ENCODE measurements at regions not wholly inside any gene's neighbourhood (a gene's known extent, or its start where the extent isn't known, plus 50 kb on each side); places are given as distances from the start of the nearest gene placed in this dataset.

GRCh38 chr2:239905884-239906654, 119.1 kb downstream of the NDUFA10 start:
- no peak for DNase-seq

DNA sequence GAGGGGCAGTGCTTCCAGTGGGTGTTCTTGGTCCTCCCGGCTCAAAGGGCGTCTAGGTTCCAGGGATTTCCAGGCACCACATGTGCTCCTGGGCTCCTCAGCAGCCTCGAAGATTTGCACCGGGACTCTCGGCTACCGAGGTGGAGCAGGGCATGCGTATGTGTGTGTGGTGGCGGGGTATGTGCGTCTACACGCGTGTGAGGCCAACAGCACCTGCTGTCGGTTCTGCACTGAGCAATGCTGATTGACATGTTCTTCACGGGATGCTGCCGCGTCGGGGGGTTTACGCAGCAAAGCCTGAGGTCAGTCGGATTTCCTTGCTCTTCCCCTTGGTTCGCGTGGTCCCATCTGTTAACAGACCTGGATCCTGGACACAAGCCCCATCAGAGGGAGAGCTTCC, 119.8 kb downstream of the NDUFA10 start:
- DNase-seq: no peak

DNA sequence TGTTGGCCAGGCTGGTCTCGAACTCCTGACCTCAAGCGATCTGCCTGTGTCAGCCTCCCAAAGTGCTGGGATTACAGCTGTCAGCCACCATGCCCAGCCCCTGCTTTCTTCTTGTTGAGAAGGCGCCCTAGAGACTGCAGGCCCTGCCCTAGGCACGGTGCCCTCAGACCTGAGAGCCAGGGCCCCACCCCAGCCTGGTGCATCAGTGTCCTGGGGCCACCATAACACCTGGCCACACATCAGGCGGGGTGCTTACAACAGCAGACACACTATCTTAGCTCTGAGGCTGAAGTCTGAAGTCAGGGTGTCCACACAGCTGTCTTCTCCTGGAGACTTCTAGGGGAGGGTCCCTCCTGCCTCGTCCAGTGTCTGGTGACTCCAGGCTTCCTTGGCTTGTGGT, 120.6 kb downstream of the NDUFA10 start:
- no peak for DNase-seq

DNA sequence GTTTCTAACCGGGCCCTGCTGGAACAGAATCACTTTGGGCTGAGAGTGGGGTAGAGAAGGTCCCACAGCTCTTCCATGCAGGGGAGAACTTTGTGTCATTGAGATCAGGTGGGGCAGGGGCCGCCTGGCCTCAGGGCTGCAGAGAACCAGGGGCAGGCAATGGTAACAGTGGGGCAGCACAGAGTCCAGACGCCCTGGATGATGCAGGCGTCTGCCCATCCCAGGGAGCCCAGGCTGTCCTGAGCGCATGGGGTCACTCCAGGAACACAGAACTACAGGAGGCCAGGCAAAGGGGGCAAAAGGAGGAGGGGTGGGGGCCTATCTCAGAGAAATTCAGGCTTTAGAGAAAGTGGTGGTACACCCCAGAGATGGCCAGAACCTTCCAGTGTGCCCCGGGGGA, 121.3 kb downstream of the NDUFA10 start:
- no peak for DNase-seq

- DNase-seq: no peak
Measured at GRCh38 chr2:239903210-239903609, 121.9 kb downstream of the NDUFA10 start.

GRCh38 chr2:239902749-239903201, 122.4 kb downstream of the NDUFA10 start:
- DNase-seq: no peak

DNA sequence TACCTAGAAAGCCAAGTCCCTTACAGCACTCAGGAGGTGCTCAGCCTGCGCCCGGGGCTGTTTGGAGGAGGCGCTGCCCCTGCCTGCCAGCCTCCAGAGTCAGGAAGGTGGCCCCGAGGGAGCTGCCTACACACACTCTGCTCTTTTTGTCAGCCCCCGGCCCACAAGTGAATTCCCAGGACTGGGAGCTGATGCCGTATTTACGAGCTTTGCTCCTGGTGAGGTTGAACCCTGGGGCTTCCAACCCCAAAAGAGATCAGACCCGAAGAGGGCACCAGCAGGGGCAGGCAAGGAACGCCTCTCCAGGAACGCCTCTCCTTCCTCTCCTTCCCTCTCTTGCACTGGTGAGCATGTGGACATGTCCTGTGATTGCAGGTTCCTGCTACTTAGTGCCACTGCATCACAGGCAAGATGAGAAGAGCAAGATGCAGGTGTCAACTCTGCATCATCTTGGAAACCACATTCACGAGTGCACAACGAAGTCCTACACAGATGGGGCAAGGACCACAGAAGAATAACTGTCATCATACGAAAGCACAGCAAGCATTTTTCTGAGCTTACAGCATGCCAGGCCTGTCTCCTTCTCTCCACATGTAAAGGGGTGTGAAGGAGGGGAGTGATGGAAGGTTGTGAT, 126.7 kb downstream of the NDUFA10 start:
- no peak for DNase-seq

DNA sequence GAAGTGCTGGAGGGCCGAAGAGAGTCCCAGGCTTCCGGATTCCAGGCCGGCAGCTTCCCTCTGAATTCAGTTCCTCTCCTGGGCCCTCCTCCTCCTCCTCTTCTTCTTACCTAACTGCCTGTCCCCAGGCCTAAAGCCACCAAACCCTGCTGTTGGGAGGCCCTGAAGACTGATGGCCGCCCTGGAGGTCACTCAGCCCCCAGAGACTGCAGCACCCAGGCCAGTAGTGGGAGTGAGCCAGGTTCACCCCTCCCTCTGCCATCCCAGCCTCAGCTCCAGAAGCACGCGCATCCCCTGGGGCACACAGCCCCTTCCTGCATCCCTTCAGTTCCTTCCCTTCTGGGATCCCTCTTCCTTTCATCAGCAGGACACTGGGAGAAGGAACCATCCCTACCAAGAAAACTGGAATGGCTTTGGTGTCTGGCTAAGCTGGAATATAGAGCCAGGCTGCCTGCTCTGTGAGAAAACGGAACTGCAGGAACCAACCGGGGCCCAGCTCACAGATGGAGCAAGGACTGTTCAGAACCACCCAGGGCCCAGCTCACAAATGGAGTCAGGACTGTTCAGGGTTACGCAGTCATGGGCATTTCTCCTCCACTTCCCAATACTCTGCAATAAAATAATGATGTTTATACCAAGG, 127.4 kb downstream of the NDUFA10 start:
- no peak for DNase-seq

DNA sequence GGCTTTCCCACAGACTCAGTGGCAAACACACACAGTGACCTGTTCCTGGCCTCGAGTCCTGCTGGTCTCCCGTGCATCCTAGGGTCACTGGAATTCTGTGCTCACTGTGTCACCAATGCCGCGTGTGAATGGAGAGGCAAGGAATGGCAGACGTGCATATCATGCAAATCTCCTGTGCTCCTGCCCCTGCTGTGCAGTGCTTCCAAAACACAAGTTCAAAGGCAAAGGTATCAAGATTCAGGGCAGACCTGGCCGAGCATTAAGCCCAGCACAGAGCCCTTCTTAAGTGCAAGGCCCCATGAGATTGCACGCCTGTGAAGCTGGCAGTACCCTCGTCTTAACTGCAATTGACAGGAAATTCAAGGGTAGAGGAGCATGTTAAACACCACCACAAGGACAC, 129.1 kb downstream of the NDUFA10 start:
- DNase-seq: no peak

DNA sequence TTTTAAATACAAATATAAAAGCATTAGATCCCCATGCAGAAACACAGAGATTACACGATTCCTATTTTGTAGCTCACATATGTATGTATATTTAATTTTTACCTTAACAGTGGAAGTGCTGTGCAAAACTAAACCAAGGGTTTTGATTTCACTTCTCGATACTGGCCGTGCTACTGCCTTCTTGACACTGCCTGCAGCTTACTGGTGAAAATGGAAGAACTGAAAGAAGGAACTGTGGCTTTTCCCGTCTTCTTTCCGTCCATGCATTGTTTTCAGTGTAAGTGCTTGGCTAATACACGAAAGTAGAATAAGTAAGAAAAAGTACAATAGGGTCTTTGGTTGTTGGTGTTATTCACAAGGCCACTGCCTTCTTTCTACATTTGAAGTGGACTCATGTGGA, 129.5 kb downstream of the NDUFA10 start:
- no peak for DNase-seq

DNA sequence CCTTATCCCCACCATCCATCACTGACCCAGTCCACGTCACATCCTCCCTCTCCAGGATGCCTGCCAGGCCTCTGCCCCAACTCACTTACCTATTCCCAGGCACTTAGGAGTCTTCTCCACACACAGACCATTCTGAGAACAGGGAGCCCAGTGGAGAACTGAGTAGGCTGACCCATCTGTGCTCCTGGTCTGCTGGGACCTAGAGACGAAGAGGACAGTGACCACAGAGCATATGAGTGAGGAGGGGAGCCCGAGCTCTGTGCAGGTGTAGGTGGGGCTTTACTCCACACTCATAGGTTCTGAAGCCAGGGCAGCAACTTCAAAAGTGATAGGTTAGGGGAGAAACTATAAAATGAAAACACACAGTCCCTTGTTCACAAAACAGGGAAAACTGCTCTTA, 130.0 kb downstream of the NDUFA10 start:
- no peak for DNase-seq

DNA sequence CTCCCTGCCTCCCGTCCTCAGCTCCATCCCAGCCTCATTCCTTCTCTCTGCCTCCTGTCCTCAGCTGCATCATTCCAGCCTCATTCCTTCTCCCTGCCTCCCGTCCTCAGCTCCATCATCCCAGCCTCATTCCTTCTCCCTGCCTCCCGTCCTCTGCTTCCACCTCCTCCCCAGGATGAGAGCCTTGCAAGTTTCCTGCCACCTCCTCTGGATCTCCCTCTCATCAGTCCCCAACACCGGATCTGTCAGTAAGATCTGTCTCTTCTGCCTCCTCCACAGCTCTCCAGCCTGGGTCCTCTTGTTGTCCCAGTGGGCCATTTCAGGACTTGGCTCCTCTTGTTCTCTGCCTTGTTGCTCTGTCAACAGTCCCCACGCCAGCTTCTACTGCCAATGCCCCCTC, 130.9 kb downstream of the NDUFA10 start:
- no peak for DNase-seq

GRCh38 chr2:239893236-239893515, 132.0 kb downstream of the NDUFA10 start:
- no peak for DNase-seq

GRCh38 chr2:239892441-239893235, 132.5 kb downstream of the NDUFA10 start:
- no peak for DNase-seq

DNA sequence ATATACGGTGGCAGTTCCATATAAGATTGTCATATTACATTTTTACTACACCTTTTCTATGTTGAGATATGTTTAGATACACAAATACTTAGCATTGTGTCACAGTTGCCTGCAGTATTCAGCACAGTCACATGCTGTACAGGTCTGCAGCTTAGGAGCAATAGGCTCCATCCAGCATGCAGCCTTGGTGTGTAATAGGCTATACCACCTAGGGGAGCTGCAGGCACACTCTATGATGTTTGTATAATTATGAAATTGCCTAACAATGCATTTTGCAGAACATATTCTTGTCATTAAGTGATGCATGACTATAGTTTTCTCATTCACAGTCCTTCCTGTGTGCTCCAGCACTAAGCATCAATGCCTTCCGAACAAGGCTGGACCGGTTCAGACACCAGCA, 133.4 kb downstream of the NDUFA10 start:
- DNase-seq: no peak

DNA sequence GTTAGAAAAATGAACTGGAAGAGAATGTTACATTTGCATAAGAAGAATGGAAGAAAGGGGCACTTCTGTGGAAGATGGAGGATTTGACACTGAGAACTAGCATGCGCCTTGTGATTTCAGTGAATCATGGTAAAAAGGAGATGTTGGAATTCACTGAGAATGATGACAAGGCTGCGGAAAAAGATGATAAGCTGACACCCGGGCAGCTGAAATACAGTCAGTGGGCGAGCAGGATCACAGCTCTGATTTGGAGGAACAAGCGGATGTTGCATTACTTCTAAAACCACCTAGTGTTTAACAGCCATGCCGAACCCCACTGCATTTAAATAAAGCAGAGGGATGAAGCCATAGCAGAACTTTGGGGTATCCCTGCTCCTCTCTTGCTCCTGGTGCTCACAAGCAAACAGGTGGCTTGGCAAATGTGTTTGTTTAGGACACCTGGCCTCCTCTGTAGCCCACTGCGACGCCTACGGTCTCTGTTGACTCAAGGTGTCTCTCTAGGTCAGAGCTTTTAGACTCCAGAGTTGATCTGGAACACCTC, 134.9 kb downstream of the NDUFA10 start:
- DNase-seq: no peak

- no peak for DNase-seq
Measured at GRCh38 chr2:239889641-239890121, 135.5 kb downstream of the NDUFA10 start.

GRCh38 chr2:239887604-239888003, 137.5 kb downstream of the NDUFA10 start:
- no peak for DNase-seq

- DNase-seq: no peak
Measured at GRCh38 chr2:239886781-239887180, 138.4 kb downstream of the NDUFA10 start.

DNA sequence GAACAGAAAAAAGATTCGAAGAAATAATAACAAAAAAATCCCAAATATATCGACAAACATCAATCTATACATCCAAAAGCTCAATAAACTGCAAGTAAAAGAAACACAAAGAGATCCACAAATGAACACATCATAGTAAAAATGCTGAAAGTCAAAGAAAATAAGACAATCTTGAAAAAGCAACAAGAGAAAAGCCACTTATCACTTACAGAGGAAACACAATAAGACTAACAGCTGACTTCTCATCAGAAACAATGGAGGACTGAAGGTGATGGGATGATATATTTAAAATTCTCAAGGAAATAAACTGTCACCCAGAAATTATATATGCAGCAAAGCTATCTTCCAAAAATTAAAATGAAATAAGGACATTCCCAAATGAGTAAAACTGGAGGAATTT, 140.3 kb downstream of the NDUFA10 start:
- DNase-seq: no peak

DNA sequence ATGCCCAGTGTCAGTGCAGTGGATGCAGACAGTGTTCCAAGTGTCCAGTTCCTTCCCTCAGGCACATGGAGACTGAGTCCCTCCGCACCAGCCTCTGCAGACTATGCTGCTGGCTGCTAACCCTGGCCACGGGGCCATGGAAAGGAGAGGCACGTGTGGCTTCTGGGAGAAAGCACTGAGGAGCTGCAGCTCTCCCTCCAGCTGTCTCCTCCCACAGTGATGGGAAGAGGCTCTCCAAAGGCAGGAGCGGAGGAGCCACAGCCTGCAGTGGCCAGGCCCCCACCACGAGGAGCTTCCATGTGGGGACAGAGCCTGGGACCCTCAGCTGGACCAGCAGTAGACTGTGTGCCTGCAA, 141.1 kb downstream of the NDUFA10 start:
- no peak for DNase-seq

DNA sequence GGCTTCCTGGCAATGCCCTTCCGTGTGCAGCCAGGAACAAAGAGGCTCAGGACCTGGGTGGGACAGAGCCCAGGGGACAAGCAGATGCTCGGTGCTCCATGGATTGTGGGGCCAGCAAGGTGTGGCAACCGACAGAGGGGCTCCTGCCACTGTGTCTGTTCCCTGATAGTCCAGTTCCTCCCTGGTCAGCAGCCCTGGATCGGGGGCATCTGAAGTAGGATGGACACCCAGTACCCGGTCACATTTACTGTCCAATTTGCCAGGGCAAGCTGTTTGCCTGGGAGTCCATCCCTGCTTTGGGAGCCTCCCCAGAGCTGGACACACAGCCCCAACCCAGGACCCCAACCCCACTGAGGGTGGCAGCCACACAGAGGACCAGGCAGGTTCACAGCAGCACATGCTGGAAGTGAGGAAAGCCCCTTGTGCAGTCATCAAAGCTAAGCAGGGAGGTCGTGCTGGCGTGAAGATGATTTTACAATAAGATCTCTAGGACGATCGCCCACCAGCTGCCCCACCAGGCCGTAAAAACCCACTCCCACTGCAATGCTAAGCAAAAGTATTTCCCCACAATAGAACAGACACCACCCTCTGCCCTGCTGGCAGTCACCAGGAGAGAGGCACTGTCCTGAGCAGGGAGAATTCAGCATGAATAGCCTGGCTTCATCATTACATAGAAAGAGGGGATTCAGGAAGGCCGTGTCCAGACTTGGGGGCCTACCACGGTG, 141.7 kb downstream of the NDUFA10 start:
- no peak for DNase-seq

DNA sequence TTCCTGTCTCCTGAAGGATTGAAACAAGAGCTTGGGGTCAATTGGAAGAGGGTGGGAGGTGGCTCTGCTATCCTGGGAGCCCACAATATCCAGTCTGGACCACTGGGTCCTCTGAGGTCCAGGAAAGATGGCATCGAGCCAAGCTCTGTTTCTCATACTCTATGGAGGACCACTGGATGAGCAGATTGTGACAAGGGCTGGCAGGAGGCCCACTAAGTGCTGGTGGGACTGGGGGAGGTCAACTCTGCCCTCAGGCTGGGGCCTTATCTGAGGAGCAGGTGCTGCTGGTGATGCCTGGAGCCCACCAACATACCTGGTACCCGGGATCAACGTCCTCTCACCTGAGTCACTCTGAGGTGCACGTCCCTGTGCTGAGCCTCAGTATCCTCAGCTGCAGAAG, 142.4 kb downstream of the NDUFA10 start:
- DNase-seq: no peak

Measured in GOT3 (cell line).